ENCODE measurements at regions not wholly inside any gene's neighbourhood (a gene's known extent, or its start where the extent isn't known, plus 50 kb on each side); places are given as distances from the start of the nearest gene placed in this dataset.

GRCh38 chr5:88518131-88519016 is 249.7 kb upstream of the TMEM161B start:
- ChIA-PET POLR2A (no interaction called here), CTCF (no interaction called here)
- H3K36me3 Mint-ChIP-seq, result no peaks in the 10 kb centered on the region
- no peak overlapping the region for H3K27ac Mint-ChIP-seq
- TF ChIP-seq PREB (CRISPR knock-in tag; IDR thresholded peaks at IDR 0.05; ENCODE audit: borderline replicate concordance) (no peak), CTCF (IDR thresholded peaks at IDR 0.05) (no peak), ZNF232 (CRISPR knock-in tag; IDR thresholded peaks at IDR 0.05) (no peak), NR3C1 (CRISPR knock-in tag; conservative IDR thresholded peaks at IDR 0.05; ENCODE audit: low read depth) (no peak), JUN (CRISPR knock-in tag; IDR thresholded peaks at IDR 0.05) (no peak), ESRRA (CRISPR knock-in tag; IDR thresholded peaks at IDR 0.05; ENCODE audit: borderline replicate concordance) (no peak), FOXJ3 (CRISPR knock-in tag; IDR thresholded peaks at IDR 0.05; ENCODE audit: borderline replicate concordance) (no peak), GRHL2 (CRISPR knock-in tag; IDR thresholded peaks at IDR 0.05; ENCODE audit: insufficient replicate concordance, severe bottlenecking) (no peak), SP1 (CRISPR knock-in tag; conservative IDR thresholded peaks at IDR 0.05) (no peak)
- H3K9me3 Mint-ChIP-seq, result peaks cover 7% of the 10 kb centered on the region; the same call in 1 of the 2 replicates
- H3K4me1 Mint-ChIP-seq, result no peaks in the 10 kb centered on the region
- no peak overlapping the region for H3K4me3 Mint-ChIP-seq
- H3K27me3 Mint-ChIP-seq (ENCODE audit: low read depth), result no peaks in the 10 kb centered on the region; the same call in 1 of the 2 replicates
- no peak for DNase-seq (ENCODE audit: low spot score)
- ATAC-seq, result no peak

- POLR2A ChIA-PET, result no interaction called here
- H3K4me3 Mint-ChIP-seq, result no peak overlapping the region
- CTCF ChIA-PET, result no interaction called here
- H3K4me1 Mint-ChIP-seq, result no peaks in the 10 kb centered on the region
- ATAC-seq, result no peak
- H3K36me3 Mint-ChIP-seq, result no peaks in the 10 kb centered on the region
- no peaks in the 10 kb centered on the region; the same call in 1 of the 2 replicates for H3K27me3 Mint-ChIP-seq (ENCODE audit: low read depth)
- H3K9me3 Mint-ChIP-seq, result peaks cover 7% of the 10 kb centered on the region; the same call in 1 of the 2 replicates
- H3K27ac Mint-ChIP-seq, result no peak overlapping the region
- TF ChIP-seq SOX15 (CRISPR knock-in tag; IDR thresholded peaks at IDR 0.05) (no peak), ZBTB43 (CRISPR knock-in tag; IDR thresholded peaks at IDR 0.05) (no peak), ZNF121 (CRISPR knock-in tag; IDR thresholded peaks at IDR 0.05) (no peak), TEAD1 (CRISPR knock-in tag; IDR thresholded peaks at IDR 0.05) (no peak), GABPB1 (CRISPR knock-in tag; IDR thresholded peaks at IDR 0.05) (no peak), ZBTB21 (CRISPR knock-in tag; IDR thresholded peaks at IDR 0.05; ENCODE audit: borderline replicate concordance) (no peak), ZNF317 (CRISPR knock-in tag; IDR thresholded peaks at IDR 0.05; ENCODE audit: borderline replicate concordance, low read depth) (no peak), NFYB (CRISPR knock-in tag; conservative IDR thresholded peaks at IDR 0.05; ENCODE audit: low read depth) (no peak), JUN (CRISPR knock-in tag; IDR thresholded peaks at IDR 0.05) (no peak), ELF4 (CRISPR knock-in tag; IDR thresholded peaks at IDR 0.05; ENCODE audit: low read depth) (no peak), USF1 (CRISPR knock-in tag; IDR thresholded peaks at IDR 0.05) (no peak), SP1 (CRISPR knock-in tag; conservative IDR thresholded peaks at IDR 0.05) (no peak), NR1H2 (CRISPR knock-in tag; IDR thresholded peaks at IDR 0.05) (no peak), PRRX2 (CRISPR knock-in tag; IDR thresholded peaks at IDR 0.05) (no peak)
- TF ChIP-seq, protein P1, sequence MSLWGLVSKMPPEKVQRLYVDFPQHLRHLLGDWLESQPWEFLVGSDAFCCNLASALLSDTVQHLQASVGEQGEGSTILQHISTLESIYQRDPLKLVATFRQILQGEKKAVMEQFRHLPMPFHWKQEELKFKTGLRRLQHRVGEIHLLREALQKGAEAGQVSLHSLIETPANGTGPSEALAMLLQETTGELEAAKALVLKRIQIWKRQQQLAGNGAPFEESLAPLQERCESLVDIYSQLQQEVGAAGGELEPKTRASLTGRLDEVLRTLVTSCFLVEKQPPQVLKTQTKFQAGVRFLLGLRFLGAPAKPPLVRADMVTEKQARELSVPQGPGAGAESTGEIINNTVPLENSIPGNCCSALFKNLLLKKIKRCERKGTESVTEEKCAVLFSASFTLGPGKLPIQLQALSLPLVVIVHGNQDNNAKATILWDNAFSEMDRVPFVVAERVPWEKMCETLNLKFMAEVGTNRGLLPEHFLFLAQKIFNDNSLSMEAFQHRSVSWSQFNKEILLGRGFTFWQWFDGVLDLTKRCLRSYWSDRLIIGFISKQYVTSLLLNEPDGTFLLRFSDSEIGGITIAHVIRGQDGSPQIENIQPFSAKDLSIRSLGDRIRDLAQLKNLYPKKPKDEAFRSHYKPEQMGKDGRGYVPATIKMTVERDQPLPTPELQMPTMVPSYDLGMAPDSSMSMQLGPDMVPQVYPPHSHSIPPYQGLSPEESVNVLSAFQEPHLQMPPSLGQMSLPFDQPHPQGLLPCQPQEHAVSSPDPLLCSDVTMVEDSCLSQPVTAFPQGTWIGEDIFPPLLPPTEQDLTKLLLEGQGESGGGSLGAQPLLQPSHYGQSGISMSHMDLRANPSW (CRISPR knock-in tag; conservative IDR thresholded peaks at IDR 0.05; ENCODE audit: low read depth), result no peak
- DNase-seq (ENCODE audit: low spot score), result no peak
These were observed 247.5 kb upstream of the TMEM161B start for GRCh38 chr5:88515881-88516819.
